NT2/D1 (cell line): ENCODE measurements at regions not wholly inside any gene's neighbourhood (a gene's known extent, or its start where the extent isn't known, plus 50 kb on each side); places are given as distances from the start of the nearest gene placed in this dataset.

Experiments used
- YY1 ChIP-seq: IDR thresholded peaks from 2 replicates; pipeline ENCODE4 v1.6.1; 2011; ENCODE audit not compliant: insufficient read length, insufficient read depth
- ZNF274 ChIP-seq: IDR thresholded peaks from 2 replicates; pipeline ENCODE4 v1.6.1; 2011; ENCODE audit warnings: mild to moderate bottlenecking, low read depth, low read length

GRCh38 chr2:144625626-144626025, 105.7 kb upstream of the ZEB2 start:
- no peak for TF ChIP-seq ZNF274
- no peak for TF ChIP-seq YY1
